Tibial nerve (tissue), 4 donors: ENCODE measurements at regions not wholly inside any gene's neighbourhood (a gene's known extent, or its start where the extent isn't known, plus 50 kb on each side); places are given as distances from the start of the nearest gene placed in this dataset.
"Not testable (repeated sequence)": the region's sequence is repeated elsewhere in the genome, so short reads cannot be mapped to it uniquely, and the experiment has no call there.

Source experiments
- DNase-seq, 2 donors: peaks; one replicate each; pipeline ENCODE4 v3.0.0-alpha.2; 2019; ENCODE audit warnings: low spot score in 2 of 2
- H3K27ac ChIP-seq, 4 donors: fragments of 200-600 bp; sonication (generic) in 3 of 4; one replicate each; pipeline ENCODE4 v1.5.1; 2017 to 2019; ENCODE audit warnings: mild to moderate bottlenecking in 1 of 4
- H3K27me3 ChIP-seq, 2 donors: fragments of 200-600 bp; sonication (generic) in 1 of 2; one replicate each; pipeline versions ENCODE4 v1.5.1 to v1.6.0; 2017 to 2019
- H3K36me3 ChIP-seq, 3 donors: fragments of 200-600 bp; sonication (generic); one replicate each; pipeline ENCODE4 v1.5.1; 2018 to 2019
- H3K4me1 ChIP-seq, 4 donors: fragments of 200-600 bp; sonication (generic) in 3 of 4; one replicate each; pipeline ENCODE4 v1.5.1; 2017 to 2019
- H3K4me3 ChIP-seq, 4 donors: fragments of 200-600 bp; sonication (generic) in 3 of 4; one replicate each; pipeline ENCODE4 v1.5.1; 2017 to 2019; ENCODE audit warnings: mild to moderate bottlenecking in 1 of 4, moderate library complexity in 1 of 4
- H3K9me3 ChIP-seq, 4 donors: fragments of 200-600 bp; sonication (generic) in 3 of 4; one replicate each; pipeline ENCODE4 v1.5.1; 2017 to 2019
- CTCF ChIP-seq, 5 experiments: fragments of 200-600 bp in 3 of 5; fragments of 450-650 bp in 2 of 5; sonication (generic) in 3 of 5; IDR thresholded peaks; one replicate each; pipeline ENCODE4 v1.5.1; 2016 to 2019; ENCODE audit warnings: antibody characterized with exemption in 5 of 5, mild to moderate bottlenecking in 3 of 5, moderate library complexity in 2 of 5
- EP300 ChIP-seq, 2 donors: sonication (generic); formaldehyde crosslinking; IDR thresholded peaks; one replicate each; pipeline ENCODE4 v1.6.1; 2017; ENCODE audit warnings: antibody characterized with exemption in 2 of 2, mild to moderate bottlenecking in 1 of 2
- POLR2A ChIP-seq, 2 donors: fragments of 450-650 bp; IDR thresholded peaks; one replicate each; pipeline ENCODE4 v1.6.1; 2017; ENCODE audit warnings: antibody characterized with exemption in 2 of 2, mild to moderate bottlenecking in 2 of 2, moderate library complexity in 2 of 2
- WGBS, 2 donors: methylation state at CpG; one replicate each; pipeline ENCODE4 v1.1.5; 2018; 5-methylcytosine and 5-hydroxymethylcytosine counted together

DNA sequence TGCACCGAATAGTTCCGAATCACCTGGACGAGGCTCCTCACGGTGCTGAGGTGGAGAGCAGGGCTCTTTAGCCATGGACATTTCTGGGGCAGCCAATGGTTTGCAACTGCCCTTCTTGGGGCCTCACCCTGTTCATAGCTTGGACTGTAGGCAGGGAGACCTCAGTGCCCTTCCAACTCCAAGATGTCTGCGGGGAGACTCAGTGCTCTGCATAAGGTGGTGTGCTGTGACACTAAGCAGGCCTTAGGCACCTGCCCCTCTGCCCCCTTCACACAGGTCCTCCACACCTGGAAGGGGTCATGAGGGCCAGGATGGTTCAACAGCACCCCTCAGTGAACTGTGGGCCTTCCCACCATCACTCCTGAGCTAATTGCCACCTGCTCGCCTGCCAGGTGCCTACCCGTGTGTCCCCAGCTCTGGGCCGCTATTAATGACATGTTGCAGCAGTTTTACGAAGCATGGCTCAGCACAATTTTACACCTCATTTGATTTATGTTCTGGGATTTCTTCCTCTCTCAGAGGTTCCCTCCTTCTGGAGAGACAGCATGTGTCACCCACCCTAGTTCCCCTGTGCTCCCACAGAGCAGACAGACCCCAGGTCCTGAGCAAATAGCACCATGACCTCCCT is 101.2 kb upstream of the SMAD3 start:
- no peaks in the 10 kb centered on the region for H3K36me3 ChIP-seq
- H3K4me3 ChIP-seq: no peak overlapping the region
- H3K4me1 ChIP-seq: no peaks in the 10 kb centered on the region
- no peak overlapping the region for H3K27ac ChIP-seq
- H3K27me3 ChIP-seq: no peaks in the 10 kb centered on the region
- no peaks in the 10 kb centered on the region for H3K9me3 ChIP-seq
- TF ChIP-seq POLR2A (IDR thresholded peaks at IDR 0.05) (no peak), EP300 (IDR thresholded peaks at IDR 0.05) (no peak), CTCF (IDR thresholded peaks at IDR 0.05) (no peak)
- 92 to 94% methylated on average over 8 to 9 of the region's 9 CpGs for WGBS, 2 donors
- no peak for DNase-seq

- 87 to 90% methylated on average over 9 of the region's 9 CpGs for WGBS, 2 donors
- Histone ChIP-seq H3K27me3 (no peaks in the 10 kb centered on the region), H3K36me3 (no peaks in the 10 kb centered on the region), H3K9me3 (no peaks in the 10 kb centered on the region), H3K4me3 (no peak overlapping the region), H3K27ac (no peak overlapping the region), H3K4me1 (no peaks in the 10 kb centered on the region)
- no peak for TF ChIP-seq EP300 (IDR thresholded peaks at IDR 0.05)
- TF ChIP-seq POLR2A (IDR thresholded peaks at IDR 0.05): no peak
- TF ChIP-seq CTCF (IDR thresholded peaks at IDR 0.05): no peak
- DNase-seq: no peak
Measured at GRCh38 chr15:66964791-66965190, 100.6 kb upstream of the SMAD3 start.

- Histone ChIP-seq H3K27me3 (no peaks in the 10 kb centered on the region), H3K4me3 (no peak overlapping the region), H3K4me1 (no peaks in the 10 kb centered on the region), H3K9me3 (no peaks in the 10 kb centered on the region), H3K36me3 (no peaks in the 10 kb centered on the region), H3K27ac (no peak overlapping the region)
- TF ChIP-seq CTCF (IDR thresholded peaks at IDR 0.05): no peak
- no peak for TF ChIP-seq POLR2A (IDR thresholded peaks at IDR 0.05)
- TF ChIP-seq EP300 (IDR thresholded peaks at IDR 0.05): no peak
- WGBS, 2 donors: 88 to 95% methylated on average over 10 of the region's 10 CpGs
- no peak for DNase-seq
Measured at GRCh38 chr15:66965201-66965900, 100.1 kb upstream of the SMAD3 start.

DNA sequence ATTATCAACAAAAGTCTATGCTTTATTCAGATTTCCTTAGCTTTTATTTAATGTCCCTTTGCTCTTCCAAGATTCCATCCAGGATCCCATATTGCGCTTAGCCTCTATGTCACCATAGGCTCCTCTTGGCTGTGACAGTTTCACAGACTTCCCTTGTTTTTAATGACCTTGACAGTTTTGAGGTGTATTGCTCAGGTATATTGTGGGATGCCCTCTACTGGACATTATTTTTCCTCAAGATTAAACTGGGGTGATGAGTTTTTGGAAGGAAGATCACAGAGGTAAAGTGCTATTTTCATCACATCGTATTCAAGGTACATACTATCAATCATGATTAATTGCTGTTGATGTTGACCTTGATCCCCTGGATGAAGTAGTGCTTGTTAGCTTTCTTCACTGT is 99.1 kb upstream of the SMAD3 start:
- Histone ChIP-seq H3K4me3 (no peak overlapping the region), H3K36me3 (no peaks in the 10 kb centered on the region), H3K9me3 (no peaks in the 10 kb centered on the region), H3K27ac (no peak overlapping the region), H3K27me3 (no peaks in the 10 kb centered on the region), H3K4me1 (no peaks in the 10 kb centered on the region)
- WGBS, 2 donors: 91% methylated on average over 2 of the region's 2 CpGs
- TF ChIP-seq EP300 (IDR thresholded peaks at IDR 0.05) (no peak), POLR2A (IDR thresholded peaks at IDR 0.05) (no peak), CTCF (IDR thresholded peaks at IDR 0.05) (peak in 1 of 5 experiments; percentile 10)
- DNase-seq: no peak

DNA sequence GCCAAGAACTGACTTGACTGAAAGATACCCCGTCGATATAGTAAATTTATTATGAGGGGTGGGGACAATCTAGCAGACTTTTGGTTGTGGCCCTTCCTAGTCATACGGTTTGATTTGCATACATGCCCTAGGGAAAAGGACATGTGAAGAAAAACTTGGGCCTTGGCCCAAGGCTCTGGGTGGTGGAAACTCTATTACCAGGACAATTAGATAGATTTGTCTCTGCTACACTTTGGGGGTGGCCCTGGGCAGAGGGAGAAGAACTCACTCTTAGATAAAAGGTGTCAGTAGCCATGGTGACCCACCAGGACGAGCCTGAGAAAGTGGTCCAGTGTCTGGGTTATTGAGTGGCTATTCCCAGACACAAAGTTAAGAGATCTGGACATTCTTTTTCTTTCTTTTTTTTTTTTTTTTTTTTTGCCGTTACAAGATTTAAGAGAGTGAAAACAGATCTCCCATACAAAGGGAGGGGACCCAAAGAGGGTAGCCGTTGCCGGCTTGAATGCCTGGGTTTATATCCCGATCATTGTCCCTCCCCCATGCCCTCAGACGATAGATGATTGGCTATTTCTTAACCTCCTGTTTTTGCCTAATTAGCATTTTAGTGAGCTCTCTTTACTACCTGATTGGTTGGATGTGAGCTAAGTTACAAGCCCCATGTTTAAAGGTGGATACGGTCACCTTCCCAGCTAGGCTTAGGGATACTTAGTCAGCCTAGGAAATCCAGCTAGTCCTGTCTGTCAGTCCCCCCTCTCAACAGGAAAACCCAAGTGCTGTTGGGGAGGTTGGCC is 96.4 kb upstream of the SMAD3 start:
- H3K27ac ChIP-seq: no peak overlapping the region
- H3K36me3 ChIP-seq: no peaks in the 10 kb centered on the region
- H3K4me1 ChIP-seq: no peaks in the 10 kb centered on the region
- H3K4me3 ChIP-seq: no peak overlapping the region
- WGBS, 2 donors: 78 to 89% methylated on average over 10 of the region's 10 CpGs
- no peaks in the 10 kb centered on the region for H3K9me3 ChIP-seq
- no peak for DNase-seq
- no peaks in the 10 kb centered on the region for H3K27me3 ChIP-seq
- TF ChIP-seq CTCF (IDR thresholded peaks at IDR 0.05): no peak
- TF ChIP-seq EP300 (IDR thresholded peaks at IDR 0.05): no peak
- TF ChIP-seq POLR2A (IDR thresholded peaks at IDR 0.05): no peak

DNA sequence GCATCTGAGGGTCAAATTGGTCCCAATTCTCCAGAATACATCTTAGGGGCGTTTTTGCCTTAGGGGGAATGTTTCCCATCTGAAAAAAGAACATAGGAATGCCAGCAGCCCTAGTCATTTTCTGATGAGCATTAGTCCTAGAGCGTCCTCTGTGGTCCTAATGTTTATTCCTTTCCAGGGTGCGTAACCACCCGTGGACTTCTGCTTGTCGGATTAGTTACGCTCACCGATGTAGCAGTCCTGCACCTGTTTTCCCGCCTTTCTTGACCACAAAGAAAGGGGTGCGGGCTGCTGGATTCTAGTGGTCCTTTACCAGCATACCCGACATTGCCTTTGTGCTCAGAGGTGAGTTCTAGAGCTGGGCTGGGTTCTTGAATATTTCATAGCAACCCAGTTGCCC is 91.3 kb upstream of the SMAD3 start:
- not testable (repeated sequence) for DNase-seq, H3K4me3 ChIP-seq, H3K27ac ChIP-seq, H3K36me3 ChIP-seq, H3K9me3 ChIP-seq, H3K27me3 ChIP-seq, H3K4me1 ChIP-seq
- 87 to 88% methylated on average over 10 of the region's 10 CpGs for WGBS, 2 donors

DNA sequence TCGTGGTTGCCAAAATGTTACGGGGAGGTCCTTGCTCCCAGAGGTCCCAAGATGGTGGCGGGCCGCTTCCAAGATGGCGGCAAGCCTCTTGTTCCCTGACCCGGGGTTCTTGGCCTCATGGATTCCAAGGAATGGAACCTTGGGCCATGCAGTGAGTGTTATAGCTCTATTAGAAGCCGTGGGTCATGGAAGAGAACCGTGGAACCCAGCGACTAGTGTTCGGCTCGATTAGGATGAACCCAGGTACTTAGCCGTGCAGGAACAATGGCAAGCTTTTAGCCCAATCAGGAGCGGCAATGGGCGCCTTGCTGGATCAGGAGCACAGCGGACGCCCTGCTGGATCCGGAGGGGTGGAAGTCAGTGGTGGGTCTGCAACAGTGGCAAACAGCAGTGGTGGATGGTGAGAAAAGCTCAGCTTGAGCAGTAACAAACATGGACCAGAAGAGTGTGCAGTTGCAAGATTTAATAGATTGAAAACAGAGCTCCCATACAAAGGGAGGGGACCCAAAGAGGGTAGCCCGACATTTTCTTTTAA is 89.2 kb upstream of the SMAD3 start:
- H3K27me3 ChIP-seq, H3K4me3 ChIP-seq, H3K36me3 ChIP-seq, DNase-seq, H3K27ac ChIP-seq, H3K9me3 ChIP-seq, H3K4me1 ChIP-seq: not testable (repeated sequence)
- 90 to 93% methylated on average over 18 of the region's 18 CpGs for WGBS, 2 donors
